SK-N-SH treated with all-trans-retinoic acid at 6 μM for 48 hours (cell line): ENCODE measurements at regions not wholly inside any gene's neighbourhood (a gene's known extent, or its start where the extent isn't known, plus 50 kb on each side); places are given as distances from the start of the nearest gene placed in this dataset.
"Not testable (repeated sequence)": the region's sequence is repeated elsewhere in the genome, so short reads cannot be mapped to it uniquely, and the experiment has no call there.

Experiments used
- ATAC-seq: fragments of 200-7000 bp; cut with Tn5 transposase; 3 replicates; pipeline ENCODE4 v1.9.1; 2020; ENCODE audit warnings: mild to moderate bottlenecking, moderate library complexity
- BACH2 ChIP-seq: fragments of 250-450 bp; sonication (Bioruptor Pico); IDR thresholded peaks from 2 replicates; pipeline ENCODE4 v1.9.0; 2021; ENCODE audit warnings: mild to moderate bottlenecking, borderline replicate concordance
- CREB5 ChIP-seq: fragments of 250-450 bp; sonication (Bioruptor Pico); IDR thresholded peaks from 2 replicates; pipeline ENCODE4 v1.5.1; 2020; ENCODE audit warnings: low read depth, mild to moderate bottlenecking, moderate library complexity
- CSDC2 ChIP-seq: fragments of 250-450 bp; sonication (Bioruptor Pico); IDR thresholded peaks from 2 replicates; pipeline ENCODE4 v1.5.0; 2020; ENCODE audit warnings: mild to moderate bottlenecking, moderate library complexity
- GLIS3 ChIP-seq: fragments of 250-450 bp; sonication (Bioruptor Pico); IDR thresholded peaks from 2 replicates; pipeline ENCODE4 v1.5.0; 2020; ENCODE audit warnings: mild to moderate bottlenecking, moderate library complexity
- ISL1 ChIP-seq: fragments of 250-450 bp; sonication (Bioruptor Pico); IDR thresholded peaks from 2 replicates; pipeline ENCODE4 v2.1.2; 2022; ENCODE audit warnings: mild to moderate bottlenecking, moderate library complexity
- OSR1 ChIP-seq: fragments of 250-450 bp; sonication (Bioruptor Pico); IDR thresholded peaks from 2 replicates; pipeline ENCODE4 v1.8.0; 2022; ENCODE audit warnings: moderate library complexity, mild to moderate bottlenecking, inconsistent platforms
- POU6F1 ChIP-seq: fragments of 250-450 bp; sonication (Bioruptor Pico); IDR thresholded peaks from 2 replicates; pipeline ENCODE4 v1.8.0; 2021; ENCODE audit warnings: low read depth, mild to moderate bottlenecking, moderate library complexity, borderline replicate concordance
- PPARA ChIP-seq: fragments of 250-450 bp; sonication (Bioruptor Pico); IDR thresholded peaks from 2 replicates; pipeline ENCODE4 v1.5.0; 2020; ENCODE audit warnings: mild to moderate bottlenecking, borderline replicate concordance
- RARB ChIP-seq: fragments of 250-450 bp; sonication (Bioruptor Pico); IDR thresholded peaks from 2 replicates; pipeline ENCODE4 v1.8.0; 2021; ENCODE audit warnings: mild to moderate bottlenecking, moderate library complexity
- SNAI2 ChIP-seq: fragments of 250-450 bp; sonication (Bioruptor Pico); IDR thresholded peaks from 2 replicates; pipeline ENCODE4 v1.5.0; 2020; ENCODE audit warnings: mild to moderate bottlenecking, moderate library complexity
- TCF4 ChIP-seq: fragments of 250-450 bp; sonication (Bioruptor Pico); IDR thresholded peaks from 2 replicates; pipeline ENCODE4 v1.8.0; 2021; ENCODE audit warnings: mild to moderate bottlenecking, moderate library complexity, borderline replicate concordance
- TOX ChIP-seq: fragments of 250-450 bp; sonication (Bioruptor Pico); IDR thresholded peaks from 2 replicates; pipeline ENCODE4 v1.8.0; 2021; ENCODE audit warnings: mild to moderate bottlenecking, moderate library complexity, borderline replicate concordance
- ZC3H10 ChIP-seq: fragments of 250-450 bp; sonication (Bioruptor Pico); IDR thresholded peaks from 2 replicates; pipeline ENCODE4 v1.5.1; 2021; ENCODE audit warnings: mild to moderate bottlenecking, moderate library complexity
- ZFP30 ChIP-seq: fragments of 450-650 bp; formaldehyde crosslinking; IDR thresholded peaks from 2 replicates; pipeline ENCODE4 v1.5.0; 2022; ENCODE audit warnings: mild to moderate bottlenecking, moderate library complexity
- ZNF565 ChIP-seq: fragments of 450-650 bp; formaldehyde crosslinking; conservative IDR thresholded peaks from 2 replicates; pipeline ENCODE4 v1.5.0; 2020; ENCODE audit warnings: low read depth, mild to moderate bottlenecking, moderate library complexity
- ZNF70 ChIP-seq: fragments of 450-650 bp; formaldehyde crosslinking; IDR thresholded peaks from 2 replicates; pipeline ENCODE4 v1.5.0; 2020; ENCODE audit warnings: mild to moderate bottlenecking, moderate library complexity
- ZNF8 ChIP-seq: fragments of 450-650 bp; formaldehyde crosslinking; IDR thresholded peaks from 2 replicates; pipeline ENCODE4 v1.5.0; 2020; ENCODE audit warnings: mild to moderate bottlenecking, moderate library complexity
- TF ChIP-seq, protein P1 (sequence below): fragments of 250-450 bp; sonication (Bioruptor Pico); IDR thresholded peaks from 2 replicates; pipeline ENCODE4 v1.5.1; 2021; ENCODE audit warnings: mild to moderate bottlenecking, moderate library complexity
- TF ChIP-seq, protein P2 (sequence below): fragments of 250-450 bp; sonication (Bioruptor Pico); IDR thresholded peaks from 2 replicates; pipeline ENCODE4 v1.8.0; 2020; ENCODE audit warnings: mild to moderate bottlenecking, moderate library complexity, borderline replicate concordance
- TF ChIP-seq, protein P3 (sequence below): fragments of 250-450 bp; sonication (Bioruptor Pico); IDR thresholded peaks from 2 replicates; pipeline ENCODE4 v1.5.0; 2020; ENCODE audit warnings: mild to moderate bottlenecking, moderate library complexity

- TF ChIP-seq TOX (CRISPR knock-in tag) (no peak), GLIS3 (CRISPR knock-in tag) (no peak), RARB (CRISPR knock-in tag) (no peak)
- TF ChIP-seq, protein P1, sequence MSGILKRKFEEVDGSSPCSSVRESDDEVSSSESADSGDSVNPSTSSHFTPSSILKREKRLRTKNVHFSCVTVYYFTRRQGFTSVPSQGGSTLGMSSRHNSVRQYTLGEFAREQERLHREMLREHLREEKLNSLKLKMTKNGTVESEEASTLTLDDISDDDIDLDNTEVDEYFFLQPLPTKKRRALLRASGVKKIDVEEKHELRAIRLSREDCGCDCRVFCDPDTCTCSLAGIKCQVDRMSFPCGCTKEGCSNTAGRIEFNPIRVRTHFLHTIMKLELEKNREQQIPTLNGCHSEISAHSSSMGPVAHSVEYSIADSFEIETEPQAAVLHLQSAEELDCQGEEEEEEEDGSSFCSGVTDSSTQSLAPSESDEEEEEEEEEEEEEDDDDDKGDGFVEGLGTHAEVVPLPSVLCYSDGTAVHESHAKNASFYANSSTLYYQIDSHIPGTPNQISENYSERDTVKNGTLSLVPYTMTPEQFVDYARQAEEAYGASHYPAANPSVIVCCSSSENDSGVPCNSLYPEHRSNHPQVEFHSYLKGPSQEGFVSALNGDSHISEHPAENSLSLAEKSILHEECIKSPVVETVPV (CRISPR knock-in tag), result no peak
- ATAC-seq, result no peak
Observed at GRCh38 chr14:53619691-53620231, 336.9 kb downstream of the BMP4 start.

DNA sequence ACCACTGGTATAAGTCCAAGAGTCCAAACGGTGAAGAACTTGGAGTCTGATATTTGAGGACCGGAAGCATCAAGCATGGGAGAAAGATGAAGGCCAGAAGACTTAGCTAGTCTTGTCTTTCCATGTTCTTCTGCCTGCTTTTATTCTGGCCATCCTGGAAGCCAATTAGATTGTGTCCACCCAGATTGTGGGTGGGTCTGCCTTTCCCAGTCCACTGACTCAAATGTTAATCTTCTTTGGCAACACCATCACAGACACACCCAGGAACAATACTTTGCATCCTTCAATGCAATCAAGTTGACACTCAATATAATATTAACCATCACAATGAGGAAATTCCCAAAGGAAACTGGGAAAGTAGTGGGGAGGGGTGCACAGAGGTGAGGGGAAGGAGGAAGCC is 340.1 kb downstream of the BMP4 start:
- not testable (repeated sequence) for ATAC-seq

DNA sequence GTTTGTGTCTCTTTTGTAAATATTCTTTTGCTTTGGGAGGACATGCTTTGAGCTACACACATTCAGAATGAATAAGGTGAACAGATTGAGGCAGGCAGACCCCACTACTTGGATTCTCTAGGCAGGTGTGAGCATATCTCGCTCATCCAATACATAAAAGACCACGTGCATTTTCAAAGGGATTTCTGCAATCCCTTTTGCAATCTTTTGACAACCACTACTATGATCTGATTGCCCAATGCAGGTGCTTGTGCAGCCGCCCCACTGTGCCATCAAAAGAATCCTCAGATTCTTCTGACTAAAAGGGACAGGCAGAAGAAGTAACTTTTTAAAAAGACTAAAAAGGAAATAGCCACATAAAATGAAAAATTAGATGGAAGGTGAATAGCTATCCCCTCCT is 341.4 kb downstream of the BMP4 start:
- no peak for ATAC-seq
- TF ChIP-seq ISL1 (CRISPR knock-in tag) (no peak), ZFP30 (CRISPR knock-in tag) (no peak), CSDC2 (CRISPR knock-in tag) (no peak), ZNF70 (no peak), SNAI2 (no peak), POU6F1 (no peak), CREB5 (CRISPR knock-in tag) (no peak), PPARA (CRISPR knock-in tag) (no peak), BACH2 (CRISPR knock-in tag) (no peak), TOX (CRISPR knock-in tag) (no peak), RARB (CRISPR knock-in tag) (no peak), GLIS3 (CRISPR knock-in tag) (no peak), ZC3H10 (CRISPR knock-in tag) (no peak), ZNF565 (CRISPR knock-in tag) (no peak), OSR1 (CRISPR knock-in tag) (no peak), TCF4 (CRISPR knock-in tag) (no peak), ZNF8 (CRISPR knock-in tag) (no peak)
- TF ChIP-seq, protein P2, sequence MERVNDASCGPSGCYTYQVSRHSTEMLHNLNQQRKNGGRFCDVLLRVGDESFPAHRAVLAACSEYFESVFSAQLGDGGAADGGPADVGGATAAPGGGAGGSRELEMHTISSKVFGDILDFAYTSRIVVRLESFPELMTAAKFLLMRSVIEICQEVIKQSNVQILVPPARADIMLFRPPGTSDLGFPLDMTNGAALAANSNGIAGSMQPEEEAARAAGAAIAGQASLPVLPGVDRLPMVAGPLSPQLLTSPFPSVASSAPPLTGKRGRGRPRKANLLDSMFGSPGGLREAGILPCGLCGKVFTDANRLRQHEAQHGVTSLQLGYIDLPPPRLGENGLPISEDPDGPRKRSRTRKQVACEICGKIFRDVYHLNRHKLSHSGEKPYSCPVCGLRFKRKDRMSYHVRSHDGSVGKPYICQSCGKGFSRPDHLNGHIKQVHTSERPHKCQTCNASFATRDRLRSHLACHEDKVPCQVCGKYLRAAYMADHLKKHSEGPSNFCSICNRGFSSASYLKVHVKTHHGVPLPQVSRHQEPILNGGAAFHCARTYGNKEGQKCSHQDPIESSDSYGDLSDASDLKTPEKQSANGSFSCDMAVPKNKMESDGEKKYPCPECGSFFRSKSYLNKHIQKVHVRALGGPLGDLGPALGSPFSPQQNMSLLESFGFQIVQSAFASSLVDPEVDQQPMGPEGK (CRISPR knock-in tag), result no peak
- TF ChIP-seq, protein P3, sequence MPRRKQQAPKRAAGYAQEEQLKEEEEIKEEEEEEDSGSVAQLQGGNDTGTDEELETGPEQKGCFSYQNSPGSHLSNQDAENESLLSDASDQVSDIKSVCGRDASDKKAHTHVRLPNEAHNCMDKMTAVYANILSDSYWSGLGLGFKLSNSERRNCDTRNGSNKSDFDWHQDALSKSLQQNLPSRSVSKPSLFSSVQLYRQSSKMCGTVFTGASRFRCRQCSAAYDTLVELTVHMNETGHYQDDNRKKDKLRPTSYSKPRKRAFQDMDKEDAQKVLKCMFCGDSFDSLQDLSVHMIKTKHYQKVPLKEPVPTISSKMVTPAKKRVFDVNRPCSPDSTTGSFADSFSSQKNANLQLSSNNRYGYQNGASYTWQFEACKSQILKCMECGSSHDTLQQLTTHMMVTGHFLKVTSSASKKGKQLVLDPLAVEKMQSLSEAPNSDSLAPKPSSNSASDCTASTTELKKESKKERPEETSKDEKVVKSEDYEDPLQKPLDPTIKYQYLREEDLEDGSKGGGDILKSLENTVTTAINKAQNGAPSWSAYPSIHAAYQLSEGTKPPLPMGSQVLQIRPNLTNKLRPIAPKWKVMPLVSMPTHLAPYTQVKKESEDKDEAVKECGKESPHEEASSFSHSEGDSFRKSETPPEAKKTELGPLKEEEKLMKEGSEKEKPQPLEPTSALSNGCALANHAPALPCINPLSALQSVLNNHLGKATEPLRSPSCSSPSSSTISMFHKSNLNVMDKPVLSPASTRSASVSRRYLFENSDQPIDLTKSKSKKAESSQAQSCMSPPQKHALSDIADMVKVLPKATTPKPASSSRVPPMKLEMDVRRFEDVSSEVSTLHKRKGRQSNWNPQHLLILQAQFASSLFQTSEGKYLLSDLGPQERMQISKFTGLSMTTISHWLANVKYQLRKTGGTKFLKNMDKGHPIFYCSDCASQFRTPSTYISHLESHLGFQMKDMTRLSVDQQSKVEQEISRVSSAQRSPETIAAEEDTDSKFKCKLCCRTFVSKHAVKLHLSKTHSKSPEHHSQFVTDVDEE (CRISPR knock-in tag), result no peak
